Keratinocyte (primary cell): ENCODE measurements at regions not wholly inside any gene's neighbourhood (a gene's known extent, or its start where the extent isn't known, plus 50 kb on each side); places are given as distances from the start of the nearest gene placed in this dataset.

Experiments
- DNase-seq: peaks from one replicate; pipeline ENCODE4 v3.0.0-alpha.2; 2011; ENCODE audit warnings: low read depth, missing footprints, low spot score
- FAIRE-seq: peaks from 2 replicates; lab custom pipeline; 2011; peaks lifted over from hg19 to GRCh38; lab: Jason Lieb, UNC
- H2AFZ ChIP-seq: 2 replicates; pipeline ENCODE4 v1.6.0; 2012; ENCODE audit warnings: low read length, control low read depth, inconsistent platforms; ENCODE audit not compliant: control insufficient read depth
- H3K27ac ChIP-seq: 2 replicates; pipeline ENCODE4 v1.5.1; 2011; ENCODE audit warnings: low read length; ENCODE audit not compliant: control insufficient read depth, insufficient read depth
- H3K27me3 ChIP-seq: 3 replicates; pipeline ENCODE4 v1.6.0; 2011; ENCODE audit warnings: low read length; ENCODE audit not compliant: control insufficient read depth, insufficient read depth; ENCODE audit errors: extremely low read depth
- H3K36me3 ChIP-seq, 2 experiments: 2 replicates in 1 of 2; 3 replicates in 1 of 2; pipeline ENCODE4 v1.5.1; 2011; ENCODE audit warnings: low read length in 2 of 2, mild to moderate bottlenecking in 1 of 2; ENCODE audit not compliant: control insufficient read depth in 2 of 2, insufficient read depth in 2 of 2; ENCODE audit errors: extremely low read depth in 1 of 2
- H3K4me1 ChIP-seq: 3 replicates; pipeline ENCODE4 v1.5.1; 2011; ENCODE audit warnings: low read length; ENCODE audit not compliant: control insufficient read depth, insufficient read depth; ENCODE audit errors: extremely low read depth
- H3K4me2 ChIP-seq: 3 replicates; pipeline ENCODE4 v1.6.0; 2011; ENCODE audit warnings: low read depth, low read length; ENCODE audit not compliant: control insufficient read depth, insufficient read depth; ENCODE audit errors: extremely low read depth
- H3K4me3 ChIP-seq, 3 experiments: fragments of 200-600 bp in 1 of 3; sonication (generic) in 1 of 3; 2 replicates in 2 of 3; 3 replicates in 1 of 3; pipeline ENCODE4 v1.5.1; 2011 to 2016; ENCODE audit warnings: low read length in 3 of 3, mild to moderate bottlenecking in 3 of 3, control low read depth in 2 of 3, inconsistent platforms in 1 of 3, low read depth in 1 of 3, mixed read lengths in 1 of 3, mixed run types in 1 of 3, moderate library complexity in 1 of 3; ENCODE audit not compliant: control insufficient read depth in 2 of 3, insufficient read depth in 2 of 3; ENCODE audit errors: extremely low read depth in 1 of 3
- H3K79me2 ChIP-seq: 2 replicates; pipeline ENCODE4 v1.6.0; 2012; ENCODE audit warnings: low read length; ENCODE audit not compliant: control insufficient read depth, insufficient read depth
- H3K9ac ChIP-seq: 3 replicates; pipeline ENCODE4 v1.6.0; 2011; ENCODE audit warnings: low read length; ENCODE audit not compliant: control insufficient read depth, insufficient read depth; ENCODE audit errors: extremely low read depth
- H3K9me1 ChIP-seq: 3 replicates; pipeline ENCODE4 v1.6.0; 2011; ENCODE audit warnings: low read length; ENCODE audit not compliant: control insufficient read depth, insufficient read depth; ENCODE audit errors: extremely low read depth
- H3K9me3 ChIP-seq: 2 replicates; pipeline ENCODE4 v1.5.1; 2012; ENCODE audit warnings: low read depth, low read length; ENCODE audit not compliant: control insufficient read depth
- H4K20me1 ChIP-seq: 3 replicates; pipeline ENCODE4 v1.6.0; 2011; ENCODE audit warnings: low read length; ENCODE audit not compliant: control insufficient read depth, insufficient read depth; ENCODE audit errors: extremely low read depth
- CTCF ChIP-seq, 3 experiments: IDR thresholded peaks in 1 of 3; conservative IDR thresholded peaks in 1 of 3; optimal IDR thresholded peaks in 1 of 3; 2 replicates in 2 of 3; 3 replicates in 1 of 3; pipeline versions ENCODE3 to v1.5.1; 2011; ENCODE audit warnings: low read length in 3 of 3, mild to moderate bottlenecking in 3 of 3, moderate library complexity in 2 of 3, control low read depth in 1 of 3, inconsistent platforms in 1 of 3; ENCODE audit not compliant: insufficient read depth in 2 of 3; ENCODE audit errors: extremely low read depth in 1 of 3
- EZH2 ChIP-seq: IDR thresholded peaks from one replicate; pipeline ENCODE4 v1.6.1; 2012; ENCODE audit warnings: inconsistent platforms, mild to moderate bottlenecking, low read length, moderate library complexity
- dilution Hi-C: fragments of 300-500 bp; cut with MboI; formaldehyde crosslinking; loops from one replicate; pipeline ENCODE4 v1.7.0; 2020; ENCODE audit warnings: low sequenced_read_pairs; ENCODE audit not compliant: extremely low pct_ligation_motif_present

DNA sequence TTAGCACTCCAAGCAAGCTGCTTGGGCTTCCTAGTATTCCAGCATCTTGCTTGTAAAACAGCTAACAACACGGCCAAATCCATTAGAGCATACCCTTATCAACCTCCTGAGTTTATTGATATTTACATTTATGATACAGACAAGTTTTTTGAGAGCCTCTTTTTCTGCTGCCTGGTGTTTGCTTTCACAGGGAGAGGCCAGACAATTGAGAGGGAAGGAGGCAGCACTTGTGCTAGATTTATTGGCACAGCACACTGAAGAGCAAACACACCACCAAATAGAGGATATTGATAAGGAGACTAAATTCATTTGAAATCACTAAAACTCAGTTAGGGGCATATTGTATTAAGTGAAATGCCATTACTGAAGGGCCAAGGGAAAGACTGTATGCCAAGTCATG, 1142.3 kb upstream of the FANCL start:
- dilution Hi-C loops: no loop called here
- no peak overlapping the region for H3K4me2 ChIP-seq
- H4K20me1 ChIP-seq: no peaks in the 10 kb centered on the region
- DNase-seq: no peak
- H3K9ac ChIP-seq: no peak overlapping the region
- no peaks in the 10 kb centered on the region for H3K79me2 ChIP-seq
- no peak overlapping the region for H3K4me3 ChIP-seq
- H2AFZ ChIP-seq: no peak overlapping the region
- FAIRE-seq: no peak
- H3K9me1 ChIP-seq: no peaks in the 10 kb centered on the region
- H3K27me3 ChIP-seq: no peaks in the 10 kb centered on the region
- no peaks in the 10 kb centered on the region for H3K9me3 ChIP-seq
- no peak for TF ChIP-seq EZH2
- TF ChIP-seq CTCF (optimal IDR thresholded peaks at IDR 0.05 in 1 of 3, IDR thresholded peaks at IDR 0.05 in 1 of 3, conservative IDR thresholded peaks at IDR 0.05 in 1 of 3; ENCODE audit: extremely low read depth in 1 of 3, insufficient read depth in 2 of 3, low read length in 3 of 3): no peak
- H3K36me3 ChIP-seq: no peaks in the 10 kb centered on the region
- H3K4me1 ChIP-seq: no peaks in the 10 kb centered on the region
- H3K27ac ChIP-seq: no peak overlapping the region

GRCh38 chr2:59378127-59378526, 1137.0 kb upstream of the FANCL start:
- Histone ChIP-seq H4K20me1 (no peaks in the 10 kb centered on the region), H3K9me3 (no peaks in the 10 kb centered on the region), H3K27ac (no peak overlapping the region), H3K27me3 (no peaks in the 10 kb centered on the region), H3K9me1 (no peaks in the 10 kb centered on the region), H3K9ac (no peak overlapping the region), H3K4me3 (no peak overlapping the region), H3K79me2 (no peaks in the 10 kb centered on the region), H3K36me3 (no peaks in the 10 kb centered on the region), H3K4me1 (no peaks in the 10 kb centered on the region), H2AFZ (no peak overlapping the region), H3K4me2 (no peak overlapping the region)
- TF ChIP-seq CTCF (optimal IDR thresholded peaks at IDR 0.05 in 1 of 3, IDR thresholded peaks at IDR 0.05 in 1 of 3, conservative IDR thresholded peaks at IDR 0.05 in 1 of 3; ENCODE audit: extremely low read depth in 1 of 3, insufficient read depth in 2 of 3, low read length in 3 of 3) (no peak), EZH2 (no peak)
- FAIRE-seq (no peak), DNase-seq (no peak)
- dilution Hi-C loops: no loop called here
